ENCODE measurements at regions not wholly inside any gene's neighbourhood (a gene's known extent, or its start where the extent isn't known, plus 50 kb on each side); places are given as distances from the start of the nearest gene placed in this dataset.
A peak's percentile ranks its signal among the peaks of the same experiment; 100 is the strongest.

DNA sequence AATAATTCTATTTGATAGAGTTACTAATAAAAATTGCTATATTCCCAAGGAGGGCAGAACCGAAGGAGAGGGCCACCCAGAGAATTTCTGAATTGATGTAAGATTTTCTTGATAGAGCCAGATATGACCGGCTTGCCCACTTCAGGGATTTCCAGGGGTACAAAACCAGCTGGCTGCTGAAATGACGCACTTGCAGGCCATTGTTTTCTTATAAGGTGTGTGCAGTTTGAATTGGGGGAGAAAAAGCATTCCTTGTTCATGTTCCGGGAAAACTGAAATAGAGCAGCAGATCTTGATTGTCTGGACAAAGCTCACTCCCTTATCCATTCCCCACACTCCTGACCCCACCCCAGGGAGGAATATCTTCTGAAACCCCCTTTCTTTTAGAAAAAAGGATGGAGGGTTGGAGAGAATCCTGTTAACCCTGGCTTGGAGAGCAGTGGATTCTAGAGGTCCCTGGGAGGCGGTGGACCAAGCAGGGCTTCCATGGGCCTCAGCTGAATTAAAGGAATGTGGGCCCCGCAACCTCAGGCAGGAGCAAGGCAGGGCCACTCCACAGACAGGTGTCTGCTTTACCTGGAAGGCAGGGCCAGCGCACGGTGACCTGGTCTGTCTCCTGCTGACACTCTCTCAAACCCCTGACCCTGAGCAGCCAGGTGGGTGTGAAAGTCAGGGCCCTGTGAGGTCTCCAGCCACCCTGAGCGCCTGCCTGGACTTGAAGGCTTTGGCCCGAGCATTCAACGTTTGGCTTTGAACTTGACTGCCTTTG, 96.4 kb downstream of the TMEM170B start:
- no peak for DNase-seq (ENCODE audit: low read depth in 2 of 2)

DNA sequence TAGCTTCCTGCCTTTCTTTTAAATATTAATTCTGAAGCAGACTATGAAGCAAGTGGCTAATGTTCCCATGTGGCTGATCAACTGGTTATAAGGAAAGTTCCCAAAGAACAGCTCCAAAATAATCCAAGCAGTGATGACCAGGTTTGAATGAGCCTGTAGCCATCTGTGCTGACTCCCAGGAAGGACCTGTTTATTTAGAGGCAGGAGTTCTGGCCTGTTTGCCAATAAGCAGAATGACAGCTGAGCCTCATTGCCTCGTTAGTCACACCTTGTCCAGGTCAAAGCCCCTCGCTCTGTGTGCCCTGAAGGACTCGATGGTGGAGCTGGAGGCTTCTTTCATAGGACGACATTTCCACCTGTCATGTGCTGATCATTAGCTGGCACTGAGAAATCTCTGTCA, 97.4 kb downstream of the TMEM170B start:
- no peak for DNase-seq (ENCODE audit: low read depth in 2 of 2)

DNA sequence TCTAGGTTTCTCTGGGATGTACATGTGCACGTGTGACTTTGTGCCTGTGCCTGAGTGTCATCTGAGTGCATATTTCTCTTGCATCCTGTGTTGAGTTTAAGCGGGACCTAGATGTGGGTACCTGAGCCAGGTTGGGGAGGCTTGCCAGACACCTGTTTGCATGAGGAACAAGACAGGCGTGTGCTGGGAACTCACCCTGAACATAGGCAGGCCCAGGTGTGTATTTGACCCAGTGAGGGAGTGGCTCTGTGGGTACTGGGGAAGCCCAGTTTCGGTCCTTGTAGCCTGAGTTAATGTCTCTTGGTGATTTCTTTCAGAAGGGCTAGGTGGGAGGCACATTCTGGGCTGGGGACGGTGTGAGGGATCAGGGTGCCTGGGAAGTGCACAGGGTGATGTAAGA, 98.6 kb downstream of the TMEM170B start:
- no peak for DNase-seq (ENCODE audit: low read depth in 2 of 2)

DNA sequence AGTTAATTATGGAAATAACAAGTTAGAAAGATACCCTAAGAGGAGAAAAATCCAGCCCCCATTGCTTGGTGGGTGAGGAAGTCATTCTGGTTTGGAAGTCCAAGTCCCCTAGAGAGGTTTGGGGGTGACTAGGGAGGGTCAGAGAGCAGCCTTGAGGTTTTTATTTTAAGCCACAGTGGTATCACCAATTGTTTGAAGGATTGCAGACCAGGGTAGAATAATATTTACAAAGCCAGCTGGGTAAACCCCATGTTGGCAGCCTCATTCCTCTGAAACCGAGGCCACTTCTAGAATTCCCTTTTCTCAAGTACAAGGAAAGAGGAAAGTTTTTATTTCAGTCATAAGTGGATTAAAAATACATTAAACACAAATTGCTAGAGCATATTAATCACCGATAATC, 99.7 kb downstream of the TMEM170B start:
- no peak for DNase-seq (ENCODE audit: low read depth in 2 of 2)

DNA sequence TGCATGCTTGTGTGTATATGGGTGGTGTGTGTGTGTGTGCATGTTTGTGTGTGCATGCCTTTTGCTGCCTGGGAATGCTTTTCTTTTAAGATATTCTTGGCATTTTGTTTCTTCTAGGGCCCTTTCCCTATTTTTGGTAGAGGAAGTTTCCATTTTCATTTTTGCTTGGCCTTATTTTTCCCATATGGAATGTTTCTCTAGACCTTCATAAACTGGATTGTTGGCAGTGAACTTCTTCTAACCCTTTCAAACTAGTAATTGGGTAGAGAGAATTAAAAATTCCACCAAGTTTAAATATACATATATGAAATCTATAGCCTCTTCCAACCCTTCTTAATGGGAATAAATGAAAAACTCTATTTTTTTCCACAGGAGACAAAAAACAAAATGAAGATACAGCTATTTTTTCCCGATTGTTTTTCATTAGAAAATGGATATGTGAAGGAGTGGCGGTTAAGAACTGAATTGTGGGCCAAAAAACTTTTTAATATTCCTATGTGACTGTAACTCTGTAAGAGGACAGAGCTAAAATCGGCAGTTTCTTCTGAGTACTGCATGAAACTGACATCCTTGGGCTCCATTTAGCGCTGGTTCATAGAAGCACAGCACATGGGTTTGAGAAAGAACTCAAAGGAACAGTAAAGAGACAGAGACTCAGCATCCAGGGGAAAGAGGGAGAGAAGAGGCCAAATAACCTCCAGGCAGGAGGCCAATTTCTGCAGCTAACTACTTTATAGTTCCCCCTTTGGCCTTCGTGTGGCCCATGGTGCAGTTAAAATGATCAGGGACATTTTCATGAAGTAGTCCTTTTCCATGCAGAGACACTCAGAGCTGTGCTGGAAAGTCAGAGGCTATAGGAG, 102.1 kb downstream of the TMEM170B start:
- no peak for DNase-seq (ENCODE audit: low read depth in 2 of 2)

DNA sequence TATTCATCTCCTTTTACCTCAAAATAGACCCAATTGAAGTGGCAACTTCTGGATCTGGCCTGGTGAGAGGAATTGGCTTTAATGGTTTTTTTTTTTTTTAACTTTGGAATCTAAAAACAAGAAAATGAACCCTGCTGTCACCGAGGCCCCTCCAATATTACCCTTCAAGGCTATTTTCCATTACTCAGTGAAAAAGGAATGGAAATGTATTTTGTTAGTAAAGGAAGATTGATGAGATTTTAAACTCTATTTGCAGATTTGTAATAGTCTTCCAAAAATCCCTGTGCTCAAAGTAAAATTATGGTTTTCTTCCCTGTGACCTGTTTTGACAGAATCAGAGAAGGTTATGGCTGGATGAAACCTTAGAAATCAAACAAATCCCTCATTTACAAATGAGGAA, 102.9 kb downstream of the TMEM170B start:
- no peak for DNase-seq (ENCODE audit: low read depth in 2 of 2)

DNA sequence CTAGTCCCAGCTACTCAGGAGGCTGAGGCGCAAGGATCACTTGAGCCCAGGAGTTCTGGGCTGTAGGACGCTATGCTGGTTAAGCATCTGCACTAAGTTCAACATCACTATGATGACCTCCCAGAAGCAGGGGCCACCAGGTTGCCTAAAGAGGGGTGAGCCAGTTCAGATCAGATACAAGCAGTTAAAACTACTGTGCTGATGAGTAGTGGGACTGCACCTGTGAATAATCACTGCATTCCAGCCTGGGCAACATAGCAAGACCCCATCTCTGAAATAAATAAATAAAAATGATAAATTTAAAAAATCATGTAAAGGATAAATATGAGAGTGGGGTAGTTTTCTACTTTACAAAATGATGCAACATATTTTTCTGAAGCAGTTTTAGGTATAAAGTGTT, 106.5 kb downstream of the TMEM170B start:
- DNase-seq (ENCODE audit: low read depth in 2 of 2), result no peak

DNA sequence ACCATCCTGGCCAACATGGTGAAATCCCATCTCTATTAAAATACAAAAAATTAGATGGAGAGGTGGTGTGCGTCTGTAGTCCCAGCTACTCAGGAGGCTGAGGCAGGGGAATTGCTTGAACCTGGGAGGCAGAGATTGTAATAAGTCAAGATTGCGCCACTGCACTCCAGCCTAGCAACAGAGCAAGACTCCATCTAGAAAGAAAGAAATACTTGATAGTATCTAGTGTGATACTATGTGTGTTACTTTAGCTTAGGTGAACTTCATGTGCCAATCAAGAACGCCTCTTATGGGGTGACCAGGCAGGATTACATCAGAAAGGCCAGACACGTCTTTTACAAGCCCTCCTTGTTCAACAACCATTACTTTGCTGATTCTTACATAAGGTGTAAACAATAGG, 107.1 kb downstream of the TMEM170B start:
- no peak for DNase-seq (ENCODE audit: low read depth in 2 of 2)

DNA sequence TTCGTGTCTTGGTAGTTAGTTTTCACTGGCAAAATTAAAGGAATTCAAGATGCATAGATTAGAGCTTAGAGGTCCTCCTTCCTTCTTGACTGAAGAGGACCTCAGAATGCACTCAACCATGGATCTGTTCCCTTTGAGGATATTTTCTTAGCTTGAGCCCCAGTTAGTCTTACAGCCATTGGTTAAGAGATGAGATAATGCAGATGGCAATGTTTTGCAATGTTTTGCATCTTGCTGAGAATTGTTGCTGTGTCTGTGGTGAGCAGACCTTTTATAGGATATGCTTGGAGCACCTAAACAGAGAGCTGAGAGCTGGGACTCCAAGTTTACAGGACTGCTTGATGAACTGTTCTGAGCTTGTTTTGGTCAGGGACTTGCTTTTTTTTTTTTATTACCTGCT, 107.5 kb downstream of the TMEM170B start:
- DNase-seq (ENCODE audit: low read depth in 2 of 2), result no peak

DNA sequence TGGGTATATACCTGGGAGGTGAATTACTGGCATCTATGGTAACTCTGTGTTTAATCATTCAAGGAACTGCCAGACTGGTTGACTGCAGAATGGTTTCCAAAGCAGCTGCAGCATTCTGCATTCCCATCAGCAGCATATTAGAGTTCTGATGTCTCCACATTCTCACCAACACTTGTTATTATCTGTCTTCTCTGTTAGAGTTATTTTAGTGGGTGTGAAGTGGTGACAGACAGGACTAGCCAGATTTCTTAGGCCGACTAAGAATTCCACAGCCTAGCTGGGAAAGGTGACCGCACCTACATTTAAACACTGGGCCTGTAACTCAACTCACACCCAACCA, 110.9 kb downstream of the TMEM170B start:
- DNase-seq (ENCODE audit: low read depth in 2 of 2), result no peak

DNA sequence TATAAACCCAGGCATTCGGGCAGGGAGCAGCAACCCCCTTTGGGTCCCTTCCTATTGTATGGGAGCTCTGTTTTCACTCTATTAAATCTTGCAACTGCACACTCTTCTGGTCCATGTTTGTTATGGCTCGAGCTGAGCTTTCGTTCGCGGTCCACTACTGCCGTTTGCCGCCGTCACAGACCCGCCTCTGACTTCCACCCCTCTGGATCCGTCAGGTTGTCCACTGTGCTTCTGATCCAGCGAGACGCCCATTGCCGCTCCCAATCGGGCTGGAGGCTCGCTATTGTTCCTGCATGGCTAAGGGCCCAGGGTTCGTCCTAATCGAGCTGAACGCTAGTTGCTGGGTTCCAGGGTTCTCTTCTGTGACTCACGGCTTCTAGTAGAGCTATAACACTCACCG, 111.3 kb downstream of the TMEM170B start:
- DNase-seq (ENCODE audit: low read depth in 2 of 2), result no peak

DNA sequence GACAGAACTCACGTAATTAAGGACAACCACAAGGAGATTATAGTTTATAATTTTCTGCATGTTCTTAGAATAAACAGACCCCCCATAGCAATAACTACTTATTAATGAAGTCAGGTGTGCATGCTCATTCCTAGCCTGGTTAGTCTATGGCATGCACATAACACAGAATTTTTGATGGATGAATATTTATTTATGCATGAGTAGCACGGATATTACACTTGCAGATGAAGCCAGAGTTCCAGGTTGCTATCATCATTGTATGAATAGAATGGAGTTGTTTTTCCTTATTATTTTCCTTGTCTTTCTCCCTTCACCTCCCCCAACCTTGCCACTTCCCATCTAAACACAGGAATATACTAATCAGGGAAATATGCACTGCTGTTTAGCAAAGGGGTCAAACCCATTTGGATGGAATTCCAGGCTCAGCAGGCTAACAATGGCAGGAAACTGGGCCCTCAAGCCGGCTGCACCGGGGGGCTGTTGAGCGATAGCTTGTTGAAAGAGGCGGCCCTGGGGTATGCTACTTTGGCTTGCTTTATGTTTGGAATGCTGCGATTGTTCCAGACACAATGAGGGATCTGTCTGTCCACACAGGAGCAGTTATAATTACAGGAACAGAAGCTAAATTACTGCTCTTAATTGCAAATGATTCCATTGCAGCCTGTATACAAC, 112.6 kb downstream of the TMEM170B start:
- DNase-seq (ENCODE audit: low read depth in 2 of 2), result no peak

DNA sequence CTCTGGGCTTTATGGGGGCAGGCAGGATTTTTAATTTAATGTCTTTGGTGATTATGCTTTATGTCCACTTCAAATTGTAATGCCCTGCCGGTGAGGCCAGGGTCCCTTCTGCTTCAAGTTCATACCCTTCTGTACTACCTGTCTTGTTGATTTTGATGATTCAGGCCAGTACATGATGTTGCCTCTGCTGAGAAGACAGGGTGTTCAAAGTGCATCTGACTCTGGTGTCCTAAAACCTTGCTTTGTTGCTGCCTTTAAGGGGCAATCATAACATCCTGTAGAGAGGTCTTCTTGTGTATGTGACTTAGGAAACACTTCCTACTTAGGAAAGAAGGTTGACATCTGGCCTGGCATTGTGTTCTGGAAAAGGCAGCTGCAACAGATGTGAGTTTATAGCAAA, 113.2 kb downstream of the TMEM170B start:
- DNase-seq (ENCODE audit: low read depth in 2 of 2), result no peak

DNA sequence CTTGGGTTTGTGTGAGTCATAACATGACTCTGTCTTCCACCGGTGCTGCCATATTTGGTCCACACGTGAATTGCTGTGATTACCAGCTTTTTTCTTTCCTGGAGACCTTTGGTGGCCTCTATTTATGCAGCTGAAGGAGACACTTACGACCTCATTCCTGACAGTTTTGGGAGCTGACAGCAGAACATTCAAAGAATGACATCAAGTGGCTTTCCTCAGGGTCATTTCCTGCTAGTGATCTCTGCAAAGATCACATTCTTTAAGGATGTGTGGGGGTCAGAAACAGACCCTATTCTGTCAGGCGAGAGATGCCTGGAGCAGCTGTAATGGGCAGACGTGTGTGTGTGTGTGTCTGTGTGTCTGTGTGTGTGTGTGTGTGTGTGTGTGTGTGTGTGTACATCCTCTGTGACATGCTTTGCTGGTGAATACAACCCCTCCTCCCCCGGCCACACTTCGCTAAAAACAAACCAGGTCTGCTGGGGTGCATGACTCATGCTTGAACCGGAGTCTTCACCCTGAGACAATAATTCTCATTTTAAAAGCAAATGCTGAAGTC, 115.6 kb downstream of the TMEM170B start:
- peak in 1 of 2 donors; percentile 8 for DNase-seq (ENCODE audit: low read depth in 2 of 2)

DNA sequence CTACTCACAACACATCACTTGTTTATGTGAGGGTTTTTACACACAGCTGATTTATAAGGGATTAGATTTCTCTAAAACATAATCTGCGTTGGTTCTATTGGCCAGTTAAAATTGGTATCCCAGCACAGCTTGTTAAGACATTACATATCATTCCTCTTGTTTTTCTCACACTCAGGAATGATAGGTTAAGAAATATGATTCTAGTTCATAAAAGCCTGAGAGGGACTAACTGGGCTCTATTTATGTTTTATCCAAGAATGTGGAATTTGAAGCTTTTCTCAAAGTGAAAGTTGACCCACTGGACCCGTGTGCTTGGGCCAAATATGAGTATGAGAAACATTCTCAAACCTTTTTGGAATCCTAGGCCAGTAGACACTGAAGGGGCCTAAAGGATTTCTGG, 117.3 kb downstream of the TMEM170B start:
- DNase-seq (ENCODE audit: low read depth in 2 of 2), result no peak

DNA sequence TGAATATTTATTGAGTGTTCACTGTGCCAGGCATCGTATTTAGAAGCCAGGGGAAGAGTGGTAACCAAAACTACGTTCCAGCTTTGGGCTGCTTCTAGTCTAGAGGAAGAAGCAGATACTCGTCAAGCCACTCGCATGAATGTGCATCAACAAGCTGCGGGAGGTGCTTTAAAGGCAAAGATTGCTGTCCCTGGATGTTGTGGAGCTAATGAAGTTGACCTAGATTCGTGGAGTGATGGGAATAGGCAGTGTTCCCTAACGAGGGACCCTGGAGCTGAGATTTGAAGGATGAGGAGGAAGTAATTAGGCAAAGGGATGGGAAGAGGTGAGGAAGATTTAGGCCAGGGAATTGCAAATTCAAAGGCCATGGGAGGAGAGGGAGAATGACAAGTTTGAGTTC, 118.9 kb downstream of the TMEM170B start:
- no peak for DNase-seq (ENCODE audit: low read depth in 2 of 2)

DNA sequence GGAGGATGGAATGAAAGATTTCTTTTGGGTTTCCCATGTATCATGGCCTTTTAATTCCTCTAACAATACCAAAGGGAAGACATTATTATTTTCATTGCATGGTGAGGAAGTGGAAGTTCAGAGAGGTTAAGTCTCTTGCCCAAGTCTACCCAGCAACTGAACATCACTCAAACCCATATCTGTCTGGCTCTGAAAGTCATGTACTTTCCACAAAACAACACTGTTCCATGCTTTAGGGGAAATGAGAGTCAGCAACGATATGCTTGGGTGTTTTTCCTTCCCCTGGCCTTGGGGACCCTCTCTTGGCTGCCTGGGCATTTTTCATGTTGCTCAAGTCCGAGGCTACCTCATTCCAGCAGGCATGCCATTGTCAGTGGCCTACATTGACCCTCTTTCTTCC, 118.8 kb downstream of the ADTRP start:
- no peak for DNase-seq (ENCODE audit: low read depth in 2 of 2)

DNA sequence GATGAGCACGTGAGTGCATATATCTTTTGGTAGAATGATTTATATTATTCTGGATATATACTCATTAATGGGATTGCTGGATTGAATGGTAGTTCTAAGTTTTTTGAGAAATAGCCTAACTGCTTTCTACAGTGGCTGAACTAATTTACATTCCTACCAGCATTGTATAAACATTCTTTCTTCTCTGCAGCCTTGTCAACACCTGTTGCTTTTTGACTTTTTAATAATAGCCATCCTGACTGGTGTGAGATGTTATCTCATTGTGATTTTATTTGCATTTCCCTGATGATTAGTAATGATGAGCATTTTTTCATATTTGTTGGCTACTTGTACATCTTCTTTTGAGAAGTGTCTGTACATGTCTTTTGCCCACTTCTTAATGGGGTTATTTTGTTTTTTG, 116.3 kb downstream of the ADTRP start:
- DNase-seq (ENCODE audit: low read depth in 2 of 2), result no peak

DNA sequence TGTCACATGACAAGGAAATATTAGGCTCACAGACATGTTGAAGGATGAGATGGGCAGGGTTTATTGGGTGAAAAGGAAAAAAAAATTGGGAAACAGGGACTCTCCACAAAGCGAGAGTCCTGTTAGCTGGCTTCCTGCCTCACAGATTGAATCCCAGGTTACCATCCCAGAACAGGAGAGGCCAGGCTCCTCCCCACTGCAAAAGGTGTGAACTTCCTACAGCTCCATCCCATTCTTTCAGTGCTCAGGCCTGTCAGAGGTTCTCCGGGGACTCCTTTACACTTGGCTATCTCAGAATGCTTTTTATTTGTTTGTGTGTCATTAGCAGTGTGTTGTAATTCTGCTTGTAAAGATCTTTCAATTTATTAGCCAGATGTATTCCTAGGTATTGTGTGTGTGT, 115.1 kb downstream of the ADTRP start:
- DNase-seq (ENCODE audit: low read depth in 2 of 2), result no peak

All from stimulated activated CD8-positive, alpha-beta memory T cell treated with anti-CD3 and anti-CD28 coated beads, Interleukin-2, amount 100 ng/mL, for 1 hour (primary cell).